ENCODE measurements at regions not wholly inside any gene's neighbourhood (a gene's known extent, or its start where the extent isn't known, plus 50 kb on each side); places are given as distances from the start of the nearest gene placed in this dataset.

DNA sequence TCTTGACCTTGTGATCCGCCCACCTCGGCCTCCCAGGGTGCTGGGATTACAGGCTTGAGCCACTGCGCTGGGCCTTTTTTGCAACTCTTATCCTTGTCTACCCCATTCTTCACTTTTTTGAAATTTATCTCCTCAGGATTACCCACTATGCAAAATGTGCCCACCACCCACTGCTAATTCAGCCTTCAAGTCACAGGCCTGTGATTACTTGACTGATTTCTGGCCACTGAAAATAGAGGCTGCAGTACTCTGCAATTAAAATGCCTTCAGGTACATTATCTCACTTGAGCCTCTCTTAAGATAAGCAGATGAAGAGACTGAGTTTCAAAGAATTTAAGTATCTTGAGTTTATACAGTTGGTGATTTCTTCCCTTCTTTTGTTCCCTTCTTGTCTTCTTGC, 112.4 kb upstream of the SPATA31D4 start:
- DNase-seq (ENCODE audit: low read depth): no peak
- no peak overlapping the region for H3K4me3 ChIP-seq (ENCODE audit: low read depth, low read length)
- in situ Hi-C loops (cut with HindIII; ENCODE audit: low sequenced_read_pairs): no loop called here
- TF ChIP-seq, protein P1, sequence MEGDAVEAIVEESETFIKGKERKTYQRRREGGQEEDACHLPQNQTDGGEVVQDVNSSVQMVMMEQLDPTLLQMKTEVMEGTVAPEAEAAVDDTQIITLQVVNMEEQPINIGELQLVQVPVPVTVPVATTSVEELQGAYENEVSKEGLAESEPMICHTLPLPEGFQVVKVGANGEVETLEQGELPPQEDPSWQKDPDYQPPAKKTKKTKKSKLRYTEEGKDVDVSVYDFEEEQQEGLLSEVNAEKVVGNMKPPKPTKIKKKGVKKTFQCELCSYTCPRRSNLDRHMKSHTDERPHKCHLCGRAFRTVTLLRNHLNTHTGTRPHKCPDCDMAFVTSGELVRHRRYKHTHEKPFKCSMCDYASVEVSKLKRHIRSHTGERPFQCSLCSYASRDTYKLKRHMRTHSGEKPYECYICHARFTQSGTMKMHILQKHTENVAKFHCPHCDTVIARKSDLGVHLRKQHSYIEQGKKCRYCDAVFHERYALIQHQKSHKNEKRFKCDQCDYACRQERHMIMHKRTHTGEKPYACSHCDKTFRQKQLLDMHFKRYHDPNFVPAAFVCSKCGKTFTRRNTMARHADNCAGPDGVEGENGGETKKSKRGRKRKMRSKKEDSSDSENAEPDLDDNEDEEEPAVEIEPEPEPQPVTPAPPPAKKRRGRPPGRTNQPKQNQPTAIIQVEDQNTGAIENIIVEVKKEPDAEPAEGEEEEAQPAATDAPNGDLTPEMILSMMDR (IDR thresholded peaks at IDR 0.05; ENCODE audit: low read depth, low read length, missing control alignments): no peak

DNA sequence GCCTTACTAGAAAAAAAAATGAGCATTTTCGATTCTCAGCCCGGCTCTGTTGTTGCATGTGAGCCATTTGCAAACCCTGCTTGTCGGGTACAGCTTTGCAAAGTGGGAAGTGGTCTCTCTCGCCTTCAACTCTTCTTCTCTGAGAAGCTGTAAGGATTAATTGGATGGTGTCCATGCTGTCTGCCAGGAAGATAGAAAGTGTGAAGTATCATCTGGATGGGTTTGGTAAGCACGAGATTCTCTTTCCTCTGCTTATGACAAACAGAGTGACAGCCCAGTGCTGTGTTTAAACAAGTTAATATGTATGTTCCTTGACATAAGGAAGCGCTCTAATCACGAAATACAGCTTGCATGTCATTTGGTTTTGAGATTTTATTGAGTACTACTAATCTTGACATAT, 109.1 kb upstream of the SPATA31D4 start:
- no peak overlapping the region for H3K4me3 ChIP-seq (ENCODE audit: low read depth, low read length)
- in situ Hi-C loops (cut with HindIII; ENCODE audit: low sequenced_read_pairs): no loop called here
- DNase-seq (ENCODE audit: low read depth): no peak
- TF ChIP-seq, protein P1 (IDR thresholded peaks at IDR 0.05; ENCODE audit: low read depth, low read length, missing control alignments): no peak

DNA sequence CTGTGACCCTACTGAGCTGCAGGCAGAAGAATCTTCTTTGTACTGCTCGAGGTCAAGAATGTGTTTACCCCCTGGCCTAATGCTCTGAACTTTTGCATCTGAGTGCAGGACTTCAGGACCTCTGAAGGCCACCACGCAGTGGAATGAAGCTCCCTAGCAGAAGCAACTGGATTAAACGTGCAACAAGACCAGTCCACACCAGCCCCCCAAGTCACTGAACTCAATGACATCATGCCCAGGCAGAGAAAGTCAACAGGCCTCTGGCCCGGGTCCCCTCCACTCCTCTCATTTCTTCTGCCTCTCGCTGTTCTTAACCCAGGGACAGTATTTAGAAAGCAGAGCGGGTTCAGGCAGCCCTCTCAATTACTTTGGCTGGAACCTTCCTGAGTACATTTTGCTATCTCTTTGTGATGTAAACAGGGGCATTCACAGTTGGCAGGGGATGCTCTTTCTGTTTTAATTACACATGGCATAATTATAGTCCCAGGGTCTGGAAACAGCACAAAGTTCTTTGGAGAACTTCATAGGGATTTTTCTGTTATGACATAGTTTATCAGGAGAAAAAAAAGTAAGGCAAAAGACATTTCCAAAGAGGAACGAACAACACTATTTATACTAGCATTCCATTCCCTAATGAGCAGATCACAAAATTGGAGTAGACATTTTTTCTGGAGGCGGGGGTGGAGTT, 108.2 kb upstream of the SPATA31D4 start:
- in situ Hi-C loops (cut with HindIII; ENCODE audit: low sequenced_read_pairs): no loop called here
- no peak for DNase-seq (ENCODE audit: low read depth)
- TF ChIP-seq, protein P1 (IDR thresholded peaks at IDR 0.05; ENCODE audit: low read depth, low read length, missing control alignments): no peak
- H3K4me3 ChIP-seq (ENCODE audit: low read depth, low read length): no peak overlapping the region

DNA sequence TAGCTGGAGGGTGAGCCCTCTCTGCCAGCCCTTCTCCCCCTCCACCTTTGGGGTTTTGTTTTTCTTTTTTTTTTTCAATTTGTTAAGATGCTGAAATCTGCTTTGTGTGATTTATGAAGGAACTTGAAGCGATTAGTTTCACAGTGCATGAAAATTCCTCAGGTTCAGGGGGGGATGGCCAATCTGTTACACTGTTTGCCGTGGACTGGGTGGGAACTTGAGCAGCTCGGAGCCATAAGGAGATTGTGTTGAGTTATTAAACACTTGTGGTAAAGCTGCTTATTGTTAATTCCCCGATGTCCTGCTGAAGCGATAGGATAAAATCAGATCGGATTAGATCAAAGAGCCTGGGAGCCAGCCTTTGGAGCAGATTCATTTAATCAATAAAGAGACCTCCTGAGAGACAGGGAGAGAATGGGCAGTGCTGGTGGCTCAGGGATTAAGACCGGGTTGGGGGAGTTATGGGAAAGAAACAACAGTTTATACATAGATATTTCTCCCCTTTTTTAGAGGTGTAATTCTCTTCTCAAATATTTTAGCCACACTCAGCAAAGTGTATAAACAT, 105.8 kb upstream of the SPATA31D4 start:
- no peak overlapping the region for H3K4me3 ChIP-seq (ENCODE audit: low read depth, low read length)
- TF ChIP-seq, protein P1 (IDR thresholded peaks at IDR 0.05; ENCODE audit: low read depth, low read length, missing control alignments): no peak
- in situ Hi-C loops (cut with HindIII; ENCODE audit: low sequenced_read_pairs): no loop called here
- DNase-seq (ENCODE audit: low read depth): peak; percentile 57

DNA sequence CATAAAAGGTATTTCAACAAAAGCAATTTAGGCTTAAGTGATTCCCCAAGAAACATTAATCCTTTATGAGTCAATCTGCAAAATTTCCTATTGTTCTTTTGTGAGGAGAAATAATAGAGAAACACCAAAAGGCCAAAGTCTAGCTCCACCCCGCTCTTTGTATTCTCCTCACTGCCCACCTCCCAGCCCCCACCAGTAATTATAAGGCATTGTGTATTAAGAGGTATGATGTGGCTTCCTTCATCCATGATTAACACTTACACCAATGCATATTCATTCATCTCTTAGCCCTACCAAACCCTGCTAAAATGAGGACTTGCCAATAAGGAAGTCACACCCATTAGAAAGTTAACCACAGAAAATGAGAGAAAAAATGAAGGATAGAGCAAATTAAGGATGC, 105.3 kb upstream of the SPATA31D4 start:
- TF ChIP-seq, protein P1 (IDR thresholded peaks at IDR 0.05; ENCODE audit: low read depth, low read length, missing control alignments): no peak
- H3K4me3 ChIP-seq (ENCODE audit: low read depth, low read length): no peak overlapping the region
- in situ Hi-C loops (cut with HindIII; ENCODE audit: low sequenced_read_pairs): no loop called here
- DNase-seq (ENCODE audit: low read depth): peak; percentile 48

DNA sequence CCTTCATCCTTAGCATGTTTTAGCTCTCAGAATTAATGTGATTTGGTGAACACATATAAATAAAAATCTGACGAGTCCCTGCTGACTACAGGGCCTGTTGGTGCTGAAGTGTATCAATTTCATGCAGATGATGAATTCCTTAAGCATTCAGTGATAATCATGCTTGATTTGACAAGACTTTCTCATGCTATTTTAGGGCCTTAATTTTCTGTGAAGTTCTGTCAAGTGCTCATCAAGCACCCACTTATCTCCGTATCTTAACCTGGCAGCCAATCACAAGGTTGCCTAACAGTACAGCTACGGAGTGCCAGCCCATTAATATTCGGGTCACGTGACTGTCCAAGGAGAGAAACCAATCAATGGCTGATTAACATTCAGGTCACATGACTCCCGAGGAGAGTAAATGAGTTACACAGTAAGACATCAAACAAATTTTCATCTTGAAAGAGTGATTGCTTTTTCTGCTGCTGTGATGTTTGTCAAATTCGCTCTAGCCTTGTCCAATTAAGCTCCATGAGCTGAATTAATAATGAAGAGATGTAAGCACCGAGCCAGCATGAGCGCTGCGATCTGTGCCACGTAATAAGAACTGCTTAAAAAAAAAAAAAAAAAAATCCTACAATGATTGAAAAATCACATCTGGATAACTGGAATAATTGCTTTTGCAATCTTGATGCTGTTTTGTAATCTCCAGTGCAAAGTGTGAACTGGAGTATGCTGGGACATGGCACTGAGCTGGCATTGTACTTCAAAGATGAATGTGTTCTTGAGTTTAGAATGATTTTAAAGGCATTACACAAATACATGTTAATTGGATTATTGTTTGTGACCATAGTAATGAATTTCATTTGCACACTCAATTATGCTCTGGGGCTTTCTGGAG, 104.3 kb upstream of the SPATA31D4 start:
- TF ChIP-seq, protein P1 (IDR thresholded peaks at IDR 0.05; ENCODE audit: low read depth, low read length, missing control alignments): no peak
- in situ Hi-C loops (cut with HindIII; ENCODE audit: low sequenced_read_pairs): no loop called here
- no peak for DNase-seq (ENCODE audit: low read depth)
- no peak overlapping the region for H3K4me3 ChIP-seq (ENCODE audit: low read depth, low read length)
